HepG2 (cell line): ENCODE measurements at regions not wholly inside any gene's neighbourhood (a gene's known extent, or its start where the extent isn't known, plus 50 kb on each side); places are given as distances from the start of the nearest gene placed in this dataset.

Experiments used
- ATAC-seq: fragments of 200-7000 bp; cut with Tn5 transposase; 3 replicates; pipeline ENCODE4 v1.9.1; 2020; ENCODE audit warnings: mild to moderate bottlenecking, moderate library complexity
- BruUV-seq: library from RNA; stranded (reverse); fragments of 400-500 nt; replicated peaks from 2 replicates; lab custom pipeline; 2021; lab: Mats Ljungman, UMichigan
- CTCF ChIA-PET: fragments of 300-600 bp; formaldehyde crosslinking; extraction: SDS; loops from one replicate; lab custom pipeline; 2021; ENCODE audit warnings: low total read pairs, inconsistent platforms, low intra/inter-chr PET ratio; lab: Yijun Ruan, JAX
- POLR2A ChIA-PET: fragments of 350-600 bp; sonication (Branson Sonifier 250); formaldehyde crosslinking; loops from one replicate; lab custom pipeline; 2020; ENCODE audit warnings: antibody characterized with exemption, inconsistent platforms; lab: Yijun Ruan, JAX
- DNase-seq: peaks from one replicate; pipeline ENCODE4 v3.0.0-alpha.2; 2015; ENCODE audit warnings: low spot score
- FAIRE-seq: peaks from 3 replicates; lab custom pipeline; 2011; peaks lifted over from hg19 to GRCh38; lab: Jason Lieb, UNC
- H2AFZ ChIP-seq: one replicate; pipeline ENCODE4 v1.6.1; 2011; ENCODE audit warnings: low read length, inconsistent platforms
- H3K27ac ChIP-seq: fragments of 300-600 bp; 3 replicates; pipeline ENCODE4 v1.8.0; 2011; ENCODE audit warnings: mixed run types, mild to moderate bottlenecking, mixed read lengths, low read length, inconsistent platforms; ENCODE audit not compliant: insufficient read depth; ENCODE audit errors: extremely low read length
- H3K27me3 ChIP-seq, 2 experiments: fragments of 200-600 bp in 1 of 2; 2 replicates in 1 of 2; 3 replicates in 1 of 2; pipeline versions ENCODE4 v1.6.0 to v1.8.0; 2011; ENCODE audit warnings: low read length in 2 of 2, mild to moderate bottlenecking in 2 of 2, moderate library complexity in 2 of 2, inconsistent platforms in 1 of 2; ENCODE audit not compliant: insufficient read depth in 2 of 2, control insufficient read depth in 1 of 2
- H3K36me3 ChIP-seq, 2 experiments: fragments of 200-600 bp in 1 of 2; replicated peaks in 1 of 2; 2 replicates in 1 of 2; 3 replicates in 1 of 2; pipeline versions ENCODE4 v1.5.1 to v1.8.0; 2011; ENCODE audit warnings: low read length in 2 of 2, inconsistent platforms in 1 of 2; ENCODE audit not compliant: insufficient read depth in 2 of 2, control insufficient read depth in 1 of 2
- H3K4me1 ChIP-seq: 2 replicates; pipeline ENCODE4 v1.5.1; 2012; ENCODE audit warnings: low read length, inconsistent platforms; ENCODE audit not compliant: insufficient read depth
- H3K4me2 ChIP-seq: 2 replicates; pipeline ENCODE4 v1.6.0; 2011; ENCODE audit warnings: low read depth, low read length, inconsistent platforms
- H3K4me3 ChIP-seq, 3 experiments: fragments of 200-600 bp in 1 of 3; sonication (generic), shearing (Covaris generic) in 1 of 3; replicated peaks in 1 of 3; 2 replicates each; pipeline ENCODE4 v1.5.1; 2011 to 2016; ENCODE audit warnings: low read length in 3 of 3, inconsistent platforms in 2 of 3, low read depth in 2 of 3, mild to moderate bottlenecking in 2 of 3, control low read depth in 1 of 3, mixed read lengths in 1 of 3; ENCODE audit not compliant: insufficient read depth in 1 of 3
- H3K79me2 ChIP-seq: one replicate; pipeline ENCODE4 v1.6.1; 2011; ENCODE audit warnings: low read length, inconsistent platforms; ENCODE audit not compliant: insufficient read depth
- H3K9ac ChIP-seq: 2 replicates; pipeline ENCODE4 v1.6.0; 2011; ENCODE audit warnings: mild to moderate bottlenecking, low read depth, low read length, inconsistent platforms; ENCODE audit not compliant: insufficient read depth
- H3K9me3 ChIP-seq: 2 replicates; pipeline ENCODE4 v1.5.1; 2012; ENCODE audit warnings: mild to moderate bottlenecking, low read length
- H4K20me1 ChIP-seq: 2 replicates; pipeline ENCODE4 v1.6.0; 2011; ENCODE audit warnings: inconsistent platforms, mild to moderate bottlenecking, low read length, moderate library complexity; ENCODE audit not compliant: insufficient read depth
- CEBPB ChIP-seq: IDR thresholded peaks from 2 replicates; pipeline ENCODE4 v1.6.1; 2011; ENCODE audit warnings: low read depth, low read length, improper control_type of control experiment, borderline replicate concordance
- ELF1 ChIP-seq: sonication (generic); formaldehyde crosslinking; IDR thresholded peaks from 2 replicates; pipeline ENCODE4 v1.4.0; 2020; ENCODE audit warnings: missing genetic modification reagents
- HNF4G ChIP-seq, 2 experiments: sonication (generic) in 1 of 2; formaldehyde crosslinking in 1 of 2; IDR thresholded peaks; 2 replicates each; pipeline versions ENCODE4 v1.4.0 to v1.6.1; 2011 to 2020; ENCODE audit warnings: borderline replicate concordance in 2 of 2, low read depth in 2 of 2, mild to moderate bottlenecking in 2 of 2, low read length in 1 of 2, missing genetic modification reagents in 1 of 2, moderate library complexity in 1 of 2
- MED1 ChIP-seq: sonication (generic); formaldehyde crosslinking; IDR thresholded peaks from 2 replicates; pipeline ENCODE4 v1.4.0; 2020; ENCODE audit warnings: missing genetic modification reagents
- NFE2 ChIP-seq: sonication (generic); formaldehyde crosslinking; IDR thresholded peaks from 2 replicates; pipeline ENCODE4 v1.4.0; 2020; ENCODE audit warnings: missing genetic modification reagents
- SOX13 ChIP-seq, 3 experiments: fragments of 450-650 bp in 1 of 3; sonication (generic) in 1 of 3; formaldehyde crosslinking in 1 of 3; IDR thresholded peaks in 2 of 3; conservative IDR thresholded peaks in 1 of 3; 2 replicates each; pipeline versions ENCODE4 v1.5.0 to v1.6.1; 2016 to 2020; ENCODE audit warnings: antibody characterized with exemption in 1 of 3, mild to moderate bottlenecking in 1 of 3, missing compliant biosample characterization in 1 of 3, missing genetic modification reagents in 1 of 3, moderate library complexity in 1 of 3
- ZBTB3 ChIP-seq: sonication (generic); formaldehyde crosslinking; IDR thresholded peaks from 2 replicates; pipeline ENCODE4 v1.4.0; 2020; ENCODE audit warnings: low read depth, mild to moderate bottlenecking, moderate library complexity, missing genetic modification reagents, borderline replicate concordance
- ZMYM4 ChIP-seq: sonication (generic); formaldehyde crosslinking; IDR thresholded peaks from 2 replicates; pipeline ENCODE4 v1.8.1; 2023; ENCODE audit warnings: mild to moderate bottlenecking, missing genetic modification reagents
- ZNF484 ChIP-seq: sonication (generic); formaldehyde crosslinking; IDR thresholded peaks from 2 replicates; pipeline ENCODE4 v1.5.1; 2020; ENCODE audit warnings: mild to moderate bottlenecking, low read depth, missing genetic modification reagents, borderline replicate concordance
- ZNF546 ChIP-seq: sonication (generic); formaldehyde crosslinking; conservative IDR thresholded peaks from 2 replicates; pipeline ENCODE4 v1.8.1; 2023; ENCODE audit warnings: mild to moderate bottlenecking, missing genetic modification reagents
- ZNF720 ChIP-seq: sonication (generic); formaldehyde crosslinking; IDR thresholded peaks from 2 replicates; pipeline ENCODE4 v1.4.0; 2020; ENCODE audit warnings: missing genetic modification reagents
- whole genome bisulfite sequencing: methylation state at CpG from one replicate; pipeline ENCODE4 v1.1.6; 2017; ENCODE audit warnings: low lambda C conversion rate; 5-methylcytosine and 5-hydroxymethylcytosine counted together
- in situ Hi-C: cut with HindIII; loops from 2 replicates; pipeline ENCODE4 v1.10.0; 2017; ENCODE audit warnings: low pct_unique_long_range_greater_than_20kb; ENCODE audit not compliant: extremely low pct_ligation_motif_present
- intact Hi-C: fragments of 100-400 bp; cut with micrococcal nuclease; formaldehyde crosslinking; loops from one replicate; pipeline ENCODE4 v1.10.0; 2022; ENCODE audit not compliant: unreplicated experiment
- TF ChIP-seq, protein P1 (sequence below): IDR thresholded peaks from 2 replicates; pipeline ENCODE4 v1.6.1; 2016; ENCODE audit warnings: missing compliant biosample characterization, missing genetic modification reagents, borderline replicate concordance
- TF ChIP-seq, protein P2 (sequence below): IDR thresholded peaks from 2 replicates; pipeline ENCODE4 v1.6.1; 2016
- TF ChIP-seq, protein P3 (sequence below): sonication (generic); formaldehyde crosslinking; IDR thresholded peaks from 2 replicates; pipeline ENCODE4 v1.9.0; 2021; ENCODE audit warnings: missing genetic modification reagents, mild to moderate bottlenecking, borderline replicate concordance
- TF ChIP-seq, protein P4 (sequence below): sonication (generic); formaldehyde crosslinking; IDR thresholded peaks from 2 replicates; pipeline ENCODE4 v1.4.0; 2020; ENCODE audit warnings: missing genetic modification reagents

DNA sequence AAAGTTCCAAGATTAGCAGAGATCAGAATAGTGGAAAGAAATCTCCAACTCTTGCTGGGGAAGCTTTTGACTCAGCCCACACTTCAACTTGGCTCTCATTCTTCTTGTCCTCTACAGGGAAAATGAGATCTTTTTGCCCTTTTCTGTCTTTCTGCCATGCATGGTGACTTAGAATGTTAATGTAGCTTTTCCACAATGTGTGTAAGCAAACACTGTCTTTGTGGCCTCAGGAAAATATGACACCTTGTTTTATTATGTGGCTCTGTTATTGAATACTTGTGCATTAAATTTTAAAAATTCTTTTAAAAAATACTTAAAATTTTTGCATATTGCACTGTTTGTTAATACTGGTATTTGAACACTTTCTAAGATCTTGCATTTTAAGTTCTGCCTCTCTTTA lies 65.4 kb upstream of the WDR75 start:
- no peaks in the 10 kb centered on the region for H3K27me3 ChIP-seq
- ChIA-PET POLR2A (no interaction called here), CTCF (no interaction called here)
- no peak overlapping the region for H2AFZ ChIP-seq
- in situ Hi-C loops (no loop called here), intact Hi-C loops (no loop called here)
- no peaks in the 10 kb centered on the region for H3K36me3 ChIP-seq
- no peaks in the 10 kb centered on the region for H3K4me1 ChIP-seq
- H3K79me2 ChIP-seq: no peaks in the 10 kb centered on the region
- FAIRE-seq (no peak), ATAC-seq (no peak), DNase-seq (no peak)
- H3K9me3 ChIP-seq: no peaks in the 10 kb centered on the region
- no peak overlapping the region for H3K9ac ChIP-seq
- no peak overlapping the region for H3K27ac ChIP-seq
- no peak overlapping the region for H3K4me2 ChIP-seq
- no peak overlapping the region for H3K4me3 ChIP-seq
- H4K20me1 ChIP-seq: no peaks in the 10 kb centered on the region
- no TSS peak for BruUV-seq
- TF ChIP-seq ZNF484 (CRISPR knock-in tag) (no peak), MED1 (CRISPR knock-in tag) (no peak), ZMYM4 (CRISPR knock-in tag) (no peak), NFE2 (CRISPR knock-in tag) (no peak), ZNF720 (CRISPR knock-in tag) (no peak), SOX13 (IDR thresholded peaks at IDR 0.05) (no peak), SOX13 (CRISPR knock-in tag; conservative IDR thresholded peaks at IDR 0.05 in 1 of 2, IDR thresholded peaks at IDR 0.05 in 1 of 2) (no peak)
- TF ChIP-seq, protein P1, sequence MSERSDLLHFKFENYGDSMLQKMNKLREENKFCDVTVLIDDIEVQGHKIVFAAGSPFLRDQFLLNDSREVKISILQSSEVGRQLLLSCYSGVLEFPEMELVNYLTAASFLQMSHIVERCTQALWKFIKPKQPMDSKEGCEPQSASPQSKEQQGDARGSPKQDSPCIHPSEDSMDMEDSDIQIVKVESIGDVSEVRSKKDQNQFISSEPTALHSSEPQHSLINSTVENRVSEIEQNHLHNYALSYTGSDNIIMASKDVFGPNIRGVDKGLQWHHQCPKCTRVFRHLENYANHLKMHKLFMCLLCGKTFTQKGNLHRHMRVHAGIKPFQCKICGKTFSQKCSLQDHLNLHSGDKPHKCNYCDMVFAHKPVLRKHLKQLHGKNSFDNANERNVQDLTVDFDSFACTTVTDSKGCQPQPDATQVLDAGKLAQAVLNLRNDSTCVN (CRISPR knock-in tag): no peak
- TF ChIP-seq, protein P2, sequence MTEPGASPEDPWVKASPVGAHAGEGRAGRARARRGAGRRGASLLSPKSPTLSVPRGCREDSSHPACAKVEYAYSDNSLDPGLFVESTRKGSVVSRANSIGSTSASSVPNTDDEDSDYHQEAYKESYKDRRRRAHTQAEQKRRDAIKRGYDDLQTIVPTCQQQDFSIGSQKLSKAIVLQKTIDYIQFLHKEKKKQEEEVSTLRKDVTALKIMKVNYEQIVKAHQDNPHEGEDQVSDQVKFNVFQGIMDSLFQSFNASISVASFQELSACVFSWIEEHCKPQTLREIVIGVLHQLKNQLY: no peak

DNA sequence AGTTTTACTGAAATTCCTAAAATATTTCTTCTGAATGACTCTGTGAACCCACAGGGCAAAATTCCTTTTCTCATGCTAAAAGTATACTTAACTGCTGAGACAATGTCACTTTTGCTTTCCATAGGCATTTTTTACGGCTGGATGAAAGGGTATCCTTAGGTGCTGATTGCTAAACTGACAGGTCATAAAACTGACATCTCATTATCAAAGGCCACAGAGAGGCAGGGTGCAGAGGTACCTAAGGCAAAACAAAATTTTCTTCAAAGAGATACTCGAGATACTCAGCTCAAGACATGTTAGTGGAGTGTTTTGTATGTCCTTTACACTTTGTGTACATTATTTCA lies 62.0 kb upstream of the WDR75 start:
- FAIRE-seq: no peak
- H3K36me3 ChIP-seq: no peaks in the 10 kb centered on the region
- intact Hi-C loops: no loop called here
- 0% methylated on average over 2 of the region's 2 CpGs for WGBS
- no peak overlapping the region for H3K27ac ChIP-seq
- H2AFZ ChIP-seq: no peak overlapping the region
- H3K79me2 ChIP-seq: no peaks in the 10 kb centered on the region
- no TSS peak for BruUV-seq
- ATAC-seq: no peak
- H3K9me3 ChIP-seq: no peaks in the 10 kb centered on the region
- H3K4me3 ChIP-seq: no peak overlapping the region
- H3K4me2 ChIP-seq: no peak overlapping the region
- H3K4me1 ChIP-seq: no peaks in the 10 kb centered on the region
- ChIA-PET CTCF (no interaction called here), POLR2A (no interaction called here)
- H4K20me1 ChIP-seq: no peaks in the 10 kb centered on the region
- in situ Hi-C loops: no loop called here
- no peak overlapping the region for H3K9ac ChIP-seq
- DNase-seq: no peak
- no peaks in the 10 kb centered on the region for H3K27me3 ChIP-seq
- no peak for TF ChIP-seq ZBTB3
- no peak for TF ChIP-seq ELF1 (CRISPR knock-in tag)
- TF ChIP-seq HNF4G (IDR thresholded peaks at IDR 0.05; ENCODE audit: borderline replicate concordance, low read depth, low read length): no peak
- no peak for TF ChIP-seq HNF4G (CRISPR knock-in tag; IDR thresholded peaks at IDR 0.05; ENCODE audit: borderline replicate concordance, low read depth)
- TF ChIP-seq ZNF546 (CRISPR knock-in tag): no peak
- TF ChIP-seq CEBPB: no peak
- TF ChIP-seq, protein P3, sequence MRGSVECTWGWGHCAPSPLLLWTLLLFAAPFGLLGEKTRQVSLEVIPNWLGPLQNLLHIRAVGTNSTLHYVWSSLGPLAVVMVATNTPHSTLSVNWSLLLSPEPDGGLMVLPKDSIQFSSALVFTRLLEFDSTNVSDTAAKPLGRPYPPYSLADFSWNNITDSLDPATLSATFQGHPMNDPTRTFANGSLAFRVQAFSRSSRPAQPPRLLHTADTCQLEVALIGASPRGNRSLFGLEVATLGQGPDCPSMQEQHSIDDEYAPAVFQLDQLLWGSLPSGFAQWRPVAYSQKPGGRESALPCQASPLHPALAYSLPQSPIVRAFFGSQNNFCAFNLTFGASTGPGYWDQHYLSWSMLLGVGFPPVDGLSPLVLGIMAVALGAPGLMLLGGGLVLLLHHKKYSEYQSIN (CRISPR knock-in tag): no peak
- TF ChIP-seq, protein P4, sequence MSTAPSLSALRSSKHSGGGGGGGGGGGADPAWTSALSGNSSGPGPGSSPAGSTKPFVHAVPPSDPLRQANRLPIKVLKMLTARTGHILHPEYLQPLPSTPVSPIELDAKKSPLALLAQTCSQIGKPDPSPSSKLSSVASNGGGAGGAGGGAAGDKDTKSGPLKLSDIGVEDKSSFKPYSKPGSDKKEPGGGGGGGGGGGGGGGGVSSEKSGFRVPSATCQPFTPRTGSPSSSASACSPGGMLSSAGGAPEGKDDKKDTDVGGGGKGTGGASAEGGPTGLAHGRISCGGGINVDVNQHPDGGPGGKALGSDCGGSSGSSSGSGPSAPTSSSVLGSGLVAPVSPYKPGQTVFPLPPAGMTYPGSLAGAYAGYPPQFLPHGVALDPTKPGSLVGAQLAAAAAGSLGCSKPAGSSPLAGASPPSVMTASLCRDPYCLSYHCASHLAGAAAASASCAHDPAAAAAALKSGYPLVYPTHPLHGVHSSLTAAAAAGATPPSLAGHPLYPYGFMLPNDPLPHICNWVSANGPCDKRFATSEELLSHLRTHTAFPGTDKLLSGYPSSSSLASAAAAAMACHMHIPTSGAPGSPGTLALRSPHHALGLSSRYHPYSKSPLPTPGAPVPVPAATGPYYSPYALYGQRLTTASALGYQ (CRISPR knock-in tag): no peak
